ENCODE measurements at regions not wholly inside any gene's neighbourhood (a gene's known extent, or its start where the extent isn't known, plus 50 kb on each side); places are given as distances from the start of the nearest gene placed in this dataset.

- intact Hi-C loops (cut with micrococcal nuclease; ENCODE audit: unreplicated experiment), result no loop called here
- no peak overlapping the region for H2AFZ ChIP-seq (ENCODE audit: low read length)
- BruUV-seq (replicated peaks), result no TSS peak
- FAIRE-seq, result no peak
- POLR2A ChIA-PET, result no interaction called here
- no peak overlapping the region for H3K4me3 ChIP-seq (replicated peaks in 1 of 3; ENCODE audit: insufficient read depth in 1 of 3, low read depth in 2 of 3, low read length in 3 of 3)
- no peaks in the 10 kb centered on the region for H3K27me3 ChIP-seq (ENCODE audit: control insufficient read depth in 1 of 2, insufficient read depth in 2 of 2, low read length in 2 of 2)
- DNase-seq (ENCODE audit: low spot score), result no peak
- no peaks in the 10 kb centered on the region for H3K79me2 ChIP-seq (ENCODE audit: insufficient read depth, low read length)
- CTCF ChIA-PET (ENCODE audit: low intra/inter-chr PET ratio, low total read pairs), result no interaction called here
- no peaks in the 10 kb centered on the region for H3K9me3 ChIP-seq (ENCODE audit: low read length)
- H3K4me2 ChIP-seq (ENCODE audit: low read depth, low read length), result no peak overlapping the region
- H3K4me1 ChIP-seq (ENCODE audit: insufficient read depth, low read length), result no peaks in the 10 kb centered on the region
- no peak for ATAC-seq
- H4K20me1 ChIP-seq (ENCODE audit: insufficient read depth, low read length), result no peaks in the 10 kb centered on the region
- WGBS (ENCODE audit: low lambda C conversion rate), result 44% methylated on average over 2 of the region's 2 CpGs
- in situ Hi-C loops (cut with HindIII; ENCODE audit: extremely low pct_ligation_motif_present, low pct_unique_long_range_greater_than_20kb), result no loop called here
- no peak overlapping the region for H3K9ac ChIP-seq (ENCODE audit: insufficient read depth, low read depth, low read length)
- no peaks in the 10 kb centered on the region for H3K36me3 ChIP-seq (replicated peaks in 1 of 2; ENCODE audit: control insufficient read depth in 1 of 2, insufficient read depth in 2 of 2, low read length in 2 of 2)
- TF ChIP-seq SMYD3 (CRISPR knock-in tag; IDR thresholded peaks at IDR 0.05) (no peak), ZFYVE20 (CRISPR knock-in tag; IDR thresholded peaks at IDR 0.05; ENCODE audit: borderline replicate concordance, low read depth) (no peak), ZBTB43 (CRISPR knock-in tag; conservative IDR thresholded peaks at IDR 0.05) (no peak), ZSCAN22 (CRISPR knock-in tag; IDR thresholded peaks at IDR 0.05) (no peak), ZNF484 (CRISPR knock-in tag; IDR thresholded peaks at IDR 0.05; ENCODE audit: borderline replicate concordance, low read depth) (no peak), TMF1 (CRISPR knock-in tag; IDR thresholded peaks at IDR 0.05; ENCODE audit: low read depth) (no peak), TARDBP (CRISPR knock-in tag; IDR thresholded peaks at IDR 0.05) (no peak), ZNF724P (CRISPR knock-in tag; IDR thresholded peaks at IDR 0.05; ENCODE audit: borderline replicate concordance) (no peak), TFDP2 (CRISPR knock-in tag; IDR thresholded peaks at IDR 0.05) (no peak), ZNF12 (CRISPR knock-in tag; IDR thresholded peaks at IDR 0.05) (no peak), RELA (CRISPR knock-in tag; IDR thresholded peaks at IDR 0.05) (no peak), ZNF644 (CRISPR knock-in tag; IDR thresholded peaks at IDR 0.05; ENCODE audit: low read depth) (no peak)
- no peak overlapping the region for H3K27ac ChIP-seq (ENCODE audit: extremely low read length, insufficient read depth, low read length)
These were observed 92.3 kb upstream of the CARMIL1 start for GRCh38 chr6:25186919-25187318.
